Esophagus squamous epithelium (tissue), 4 donors: ENCODE measurements at regions not wholly inside any gene's neighbourhood (a gene's known extent, or its start where the extent isn't known, plus 50 kb on each side); places are given as distances from the start of the nearest gene placed in this dataset.

Source experiments
- POLR2A ChIP-seq, 4 donors: fragments of 450-650 bp; IDR thresholded peaks; one replicate each; pipeline ENCODE4 v1.6.1; 2017; ENCODE audit warnings: antibody characterized with exemption in 4 of 4, mild to moderate bottlenecking in 4 of 4, moderate library complexity in 3 of 4
- TF ChIP-seq, protein P1 (sequence below), 6 experiments: fragments of 450-650 bp in 4 of 6; fragments of 200-600 bp in 2 of 6; sonication (generic) in 2 of 6; IDR thresholded peaks; one replicate each; pipeline ENCODE4 v1.5.1; 2016 to 2019; ENCODE audit warnings: antibody characterized with exemption in 6 of 6, mild to moderate bottlenecking in 4 of 6, moderate library complexity in 4 of 6

GRCh38 chr9:79461712-79462111 lies 110.1 kb upstream of the TLE4 start:
- TF ChIP-seq, protein P1, sequence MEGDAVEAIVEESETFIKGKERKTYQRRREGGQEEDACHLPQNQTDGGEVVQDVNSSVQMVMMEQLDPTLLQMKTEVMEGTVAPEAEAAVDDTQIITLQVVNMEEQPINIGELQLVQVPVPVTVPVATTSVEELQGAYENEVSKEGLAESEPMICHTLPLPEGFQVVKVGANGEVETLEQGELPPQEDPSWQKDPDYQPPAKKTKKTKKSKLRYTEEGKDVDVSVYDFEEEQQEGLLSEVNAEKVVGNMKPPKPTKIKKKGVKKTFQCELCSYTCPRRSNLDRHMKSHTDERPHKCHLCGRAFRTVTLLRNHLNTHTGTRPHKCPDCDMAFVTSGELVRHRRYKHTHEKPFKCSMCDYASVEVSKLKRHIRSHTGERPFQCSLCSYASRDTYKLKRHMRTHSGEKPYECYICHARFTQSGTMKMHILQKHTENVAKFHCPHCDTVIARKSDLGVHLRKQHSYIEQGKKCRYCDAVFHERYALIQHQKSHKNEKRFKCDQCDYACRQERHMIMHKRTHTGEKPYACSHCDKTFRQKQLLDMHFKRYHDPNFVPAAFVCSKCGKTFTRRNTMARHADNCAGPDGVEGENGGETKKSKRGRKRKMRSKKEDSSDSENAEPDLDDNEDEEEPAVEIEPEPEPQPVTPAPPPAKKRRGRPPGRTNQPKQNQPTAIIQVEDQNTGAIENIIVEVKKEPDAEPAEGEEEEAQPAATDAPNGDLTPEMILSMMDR (IDR thresholded peaks at IDR 0.05) = no peak
- no peak for TF ChIP-seq POLR2A (IDR thresholded peaks at IDR 0.05)
